Keratinocyte (primary cell): ENCODE measurements at regions not wholly inside any gene's neighbourhood (a gene's known extent, or its start where the extent isn't known, plus 50 kb on each side); places are given as distances from the start of the nearest gene placed in this dataset.

Source experiments
- DNase-seq: peaks from one replicate; pipeline ENCODE4 v3.0.0-alpha.2; 2011; ENCODE audit warnings: low read depth, missing footprints, low spot score
- FAIRE-seq: peaks from 2 replicates; lab custom pipeline; 2011; peaks lifted over from hg19 to GRCh38; lab: Jason Lieb, UNC
- H2AFZ ChIP-seq: 2 replicates; pipeline ENCODE4 v1.6.0; 2012; ENCODE audit warnings: low read length, control low read depth, inconsistent platforms; ENCODE audit not compliant: control insufficient read depth
- H3K27ac ChIP-seq: 2 replicates; pipeline ENCODE4 v1.5.1; 2011; ENCODE audit warnings: low read length; ENCODE audit not compliant: control insufficient read depth, insufficient read depth
- H3K27me3 ChIP-seq: 3 replicates; pipeline ENCODE4 v1.6.0; 2011; ENCODE audit warnings: low read length; ENCODE audit not compliant: control insufficient read depth, insufficient read depth; ENCODE audit errors: extremely low read depth
- H3K36me3 ChIP-seq, 2 experiments: 2 replicates in 1 of 2; 3 replicates in 1 of 2; pipeline ENCODE4 v1.5.1; 2011; ENCODE audit warnings: low read length in 2 of 2, mild to moderate bottlenecking in 1 of 2; ENCODE audit not compliant: control insufficient read depth in 2 of 2, insufficient read depth in 2 of 2; ENCODE audit errors: extremely low read depth in 1 of 2
- H3K4me1 ChIP-seq: 3 replicates; pipeline ENCODE4 v1.5.1; 2011; ENCODE audit warnings: low read length; ENCODE audit not compliant: control insufficient read depth, insufficient read depth; ENCODE audit errors: extremely low read depth
- H3K4me2 ChIP-seq: 3 replicates; pipeline ENCODE4 v1.6.0; 2011; ENCODE audit warnings: low read depth, low read length; ENCODE audit not compliant: control insufficient read depth, insufficient read depth; ENCODE audit errors: extremely low read depth
- H3K4me3 ChIP-seq, 3 experiments: fragments of 200-600 bp in 1 of 3; sonication (generic) in 1 of 3; 2 replicates in 2 of 3; 3 replicates in 1 of 3; pipeline ENCODE4 v1.5.1; 2011 to 2016; ENCODE audit warnings: low read length in 3 of 3, mild to moderate bottlenecking in 3 of 3, control low read depth in 2 of 3, inconsistent platforms in 1 of 3, low read depth in 1 of 3, mixed read lengths in 1 of 3, mixed run types in 1 of 3, moderate library complexity in 1 of 3; ENCODE audit not compliant: control insufficient read depth in 2 of 3, insufficient read depth in 2 of 3; ENCODE audit errors: extremely low read depth in 1 of 3
- H3K79me2 ChIP-seq: 2 replicates; pipeline ENCODE4 v1.6.0; 2012; ENCODE audit warnings: low read length; ENCODE audit not compliant: control insufficient read depth, insufficient read depth
- H3K9ac ChIP-seq: 3 replicates; pipeline ENCODE4 v1.6.0; 2011; ENCODE audit warnings: low read length; ENCODE audit not compliant: control insufficient read depth, insufficient read depth; ENCODE audit errors: extremely low read depth
- H3K9me1 ChIP-seq: 3 replicates; pipeline ENCODE4 v1.6.0; 2011; ENCODE audit warnings: low read length; ENCODE audit not compliant: control insufficient read depth, insufficient read depth; ENCODE audit errors: extremely low read depth
- H3K9me3 ChIP-seq: 2 replicates; pipeline ENCODE4 v1.5.1; 2012; ENCODE audit warnings: low read depth, low read length; ENCODE audit not compliant: control insufficient read depth
- H4K20me1 ChIP-seq: 3 replicates; pipeline ENCODE4 v1.6.0; 2011; ENCODE audit warnings: low read length; ENCODE audit not compliant: control insufficient read depth, insufficient read depth; ENCODE audit errors: extremely low read depth
- EZH2 ChIP-seq: IDR thresholded peaks from one replicate; pipeline ENCODE4 v1.6.1; 2012; ENCODE audit warnings: inconsistent platforms, mild to moderate bottlenecking, low read length, moderate library complexity
- dilution Hi-C: fragments of 300-500 bp; cut with MboI; formaldehyde crosslinking; loops from one replicate; pipeline ENCODE4 v1.7.0; 2020; ENCODE audit warnings: low sequenced_read_pairs; ENCODE audit not compliant: extremely low pct_ligation_motif_present
- TF ChIP-seq, protein P1 (sequence below), 3 experiments: IDR thresholded peaks in 1 of 3; conservative IDR thresholded peaks in 1 of 3; optimal IDR thresholded peaks in 1 of 3; 2 replicates in 2 of 3; 3 replicates in 1 of 3; pipeline versions ENCODE3 to v1.5.1; 2011; ENCODE audit warnings: low read length in 3 of 3, mild to moderate bottlenecking in 3 of 3, moderate library complexity in 2 of 3, control low read depth in 1 of 3, inconsistent platforms in 1 of 3; ENCODE audit not compliant: insufficient read depth in 2 of 3; ENCODE audit errors: extremely low read depth in 1 of 3

GRCh38 chr7:67608806-67609205 is 612.2 kb downstream of the TYW1 start:
- dilution Hi-C loops = no loop called here
- TF ChIP-seq, protein P1, sequence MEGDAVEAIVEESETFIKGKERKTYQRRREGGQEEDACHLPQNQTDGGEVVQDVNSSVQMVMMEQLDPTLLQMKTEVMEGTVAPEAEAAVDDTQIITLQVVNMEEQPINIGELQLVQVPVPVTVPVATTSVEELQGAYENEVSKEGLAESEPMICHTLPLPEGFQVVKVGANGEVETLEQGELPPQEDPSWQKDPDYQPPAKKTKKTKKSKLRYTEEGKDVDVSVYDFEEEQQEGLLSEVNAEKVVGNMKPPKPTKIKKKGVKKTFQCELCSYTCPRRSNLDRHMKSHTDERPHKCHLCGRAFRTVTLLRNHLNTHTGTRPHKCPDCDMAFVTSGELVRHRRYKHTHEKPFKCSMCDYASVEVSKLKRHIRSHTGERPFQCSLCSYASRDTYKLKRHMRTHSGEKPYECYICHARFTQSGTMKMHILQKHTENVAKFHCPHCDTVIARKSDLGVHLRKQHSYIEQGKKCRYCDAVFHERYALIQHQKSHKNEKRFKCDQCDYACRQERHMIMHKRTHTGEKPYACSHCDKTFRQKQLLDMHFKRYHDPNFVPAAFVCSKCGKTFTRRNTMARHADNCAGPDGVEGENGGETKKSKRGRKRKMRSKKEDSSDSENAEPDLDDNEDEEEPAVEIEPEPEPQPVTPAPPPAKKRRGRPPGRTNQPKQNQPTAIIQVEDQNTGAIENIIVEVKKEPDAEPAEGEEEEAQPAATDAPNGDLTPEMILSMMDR (optimal IDR thresholded peaks at IDR 0.05 in 1 of 3, IDR thresholded peaks at IDR 0.05 in 1 of 3, conservative IDR thresholded peaks at IDR 0.05 in 1 of 3; ENCODE audit: extremely low read depth in 1 of 3, insufficient read depth in 2 of 3, low read length in 3 of 3) = no peak
- no peak for TF ChIP-seq EZH2
- no peaks in the 10 kb centered on the region for H4K20me1 ChIP-seq

DNA sequence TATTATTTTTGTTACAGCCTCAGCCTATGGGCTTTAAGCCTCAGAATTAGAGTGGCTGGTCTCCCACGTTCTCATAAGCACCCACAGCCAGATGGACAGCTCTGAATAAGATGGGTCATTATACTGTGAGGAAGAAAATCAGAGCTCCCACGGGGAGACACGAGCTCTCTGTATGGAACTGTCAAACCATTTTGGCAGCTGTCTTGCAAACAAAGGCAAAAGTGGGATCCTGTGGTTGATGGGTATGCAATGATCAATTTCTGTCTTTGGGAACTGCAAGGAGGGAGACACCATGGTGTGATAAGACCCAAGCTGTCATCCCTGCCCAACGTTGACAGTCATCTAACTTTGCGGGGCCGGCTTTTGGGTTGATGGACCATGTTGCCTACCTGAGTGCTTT is 614.3 kb downstream of the TYW1 start:
- Histone ChIP-seq H3K9ac (no peak overlapping the region), H3K4me1 (no peaks in the 10 kb centered on the region), H3K9me3 (no peaks in the 10 kb centered on the region), H3K27me3 (no peaks in the 10 kb centered on the region), H3K9me1 (no peaks in the 10 kb centered on the region), H3K27ac (no peak overlapping the region), H4K20me1 (no peaks in the 10 kb centered on the region), H3K4me3 (no peak overlapping the region), H3K36me3 (no peaks in the 10 kb centered on the region), H3K4me2 (no peak overlapping the region), H2AFZ (no peak overlapping the region), H3K79me2 (no peaks in the 10 kb centered on the region)
- FAIRE-seq (no peak), DNase-seq (no peak)
- dilution Hi-C loops = no loop called here
- TF ChIP-seq, protein P1 (optimal IDR thresholded peaks at IDR 0.05 in 1 of 3, IDR thresholded peaks at IDR 0.05 in 1 of 3, conservative IDR thresholded peaks at IDR 0.05 in 1 of 3; ENCODE audit: extremely low read depth in 1 of 3, insufficient read depth in 2 of 3, low read length in 3 of 3) = no peak
- TF ChIP-seq EZH2 = no peak

More at GRCh38 chr7:67608806-67609205, 612.2 kb downstream of the TYW1 start:
- Histone ChIP-seq H3K9me1 (no peaks in the 10 kb centered on the region), H3K27me3 (no peaks in the 10 kb centered on the region), H3K9me3 (no peaks in the 10 kb centered on the region), H3K9ac (no peak overlapping the region), H3K36me3 (no peaks in the 10 kb centered on the region), H2AFZ (no peak overlapping the region), H3K4me3 (no peak overlapping the region), H3K27ac (no peak overlapping the region), H3K4me2 (no peak overlapping the region), H3K4me1 (no peaks in the 10 kb centered on the region), H3K79me2 (no peaks in the 10 kb centered on the region)
- FAIRE-seq (no peak), DNase-seq (no peak)
